Activated CD4-positive, alpha-beta T cell treated with anti-CD3 and anti-CD28 coated beads, Interleukin-2, amount 10 ng/mL, durations not matched to agents 24 days and 14 days (primary cell): ENCODE measurements at regions not wholly inside any gene's neighbourhood (a gene's known extent, or its start where the extent isn't known, plus 50 kb on each side); places are given as distances from the start of the nearest gene placed in this dataset.
"Not testable (repeated sequence)": the region's sequence is repeated elsewhere in the genome, so short reads cannot be mapped to it uniquely, and the experiment has no call there.

ENCODE experiments used
- DNase-seq: peaks from one replicate; pipeline ENCODE4 v3.0.0; 2022
- H3K27ac Mint-ChIP-seq: one replicate; pipeline ENCODE4 v1.8.0; 2022; ENCODE audit warnings: mild to moderate bottlenecking, mixed read lengths
- H3K27me3 Mint-ChIP-seq: one replicate; pipeline ENCODE4 v1.8.0; 2022; ENCODE audit warnings: mixed read lengths
- H3K36me3 Mint-ChIP-seq: one replicate; pipeline ENCODE4 v1.8.0; 2022; ENCODE audit warnings: low read depth, mild to moderate bottlenecking, mixed read lengths
- H3K4me1 Mint-ChIP-seq: one replicate; pipeline ENCODE4 v1.8.0; 2021; ENCODE audit warnings: mixed read lengths
- H3K4me3 Mint-ChIP-seq: one replicate; pipeline ENCODE4 v1.8.0; 2022; ENCODE audit warnings: mild to moderate bottlenecking, moderate library complexity, mixed read lengths
- H3K9me3 Mint-ChIP-seq: one replicate; pipeline ENCODE4 v1.8.0; 2021; ENCODE audit warnings: mixed read lengths
- intact Hi-C: fragments of 100-400 bp; cut with micrococcal nuclease; formaldehyde crosslinking; loops from one replicate; pipeline ENCODE4 v1.15.1; 2023

DNA sequence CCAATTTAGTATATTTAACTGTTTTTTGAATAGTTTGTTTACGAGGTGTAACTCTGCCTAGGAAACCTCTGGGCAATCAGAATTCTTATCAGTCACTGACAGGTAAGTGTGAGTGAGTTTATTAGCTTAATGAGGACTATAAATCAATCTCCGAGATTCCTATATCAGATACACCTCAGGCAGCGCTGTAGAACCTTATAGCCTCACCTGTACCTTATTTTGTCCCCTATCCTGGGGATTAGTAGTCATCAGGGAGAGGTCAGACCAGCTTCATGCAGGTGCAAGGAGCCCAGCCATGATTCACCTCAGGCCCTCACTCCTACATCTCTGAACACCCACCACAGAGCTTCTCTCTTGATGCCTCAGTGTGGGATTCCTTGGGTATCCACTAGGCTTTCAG lies 256.0 kb downstream of the KTN1 start:
- Mint-ChIP-seq H3K27me3 (peaks cover 12% of the 10 kb centered on the region), H3K9me3 (peaks cover 22% of the 10 kb centered on the region), H3K36me3 (no peaks in the 10 kb centered on the region), H3K27ac (no peak overlapping the region), H3K4me1 (no peaks in the 10 kb centered on the region), H3K4me3 (no peak overlapping the region)
- DNase-seq = no peak
- intact Hi-C loops = no loop called here

DNA sequence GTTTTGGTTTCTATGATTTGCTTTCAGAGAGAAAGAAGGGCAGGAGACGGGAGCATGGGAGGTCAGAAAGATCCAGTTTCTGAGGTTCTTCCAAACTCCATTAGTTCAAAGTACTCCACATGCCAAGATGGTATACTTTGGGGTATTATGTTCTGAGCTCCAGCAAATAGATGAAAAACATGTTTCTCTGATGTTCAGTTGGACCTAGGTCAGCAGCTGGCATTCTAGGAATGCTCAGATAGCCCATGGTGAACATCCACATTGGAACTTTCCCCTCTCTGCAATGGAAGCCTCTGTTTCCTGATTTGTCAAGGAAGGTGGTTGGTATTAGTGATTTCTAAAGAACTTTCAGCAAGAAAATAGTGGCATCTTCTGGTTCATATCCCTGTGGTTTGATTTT lies 257.5 kb downstream of the KTN1 start:
- H3K36me3 Mint-ChIP-seq = no peaks in the 10 kb centered on the region
- H3K4me1 Mint-ChIP-seq = no peaks in the 10 kb centered on the region
- H3K4me3 Mint-ChIP-seq = no peak overlapping the region
- H3K9me3 Mint-ChIP-seq = peaks cover 17% of the 10 kb centered on the region
- peaks cover 10% of the 10 kb centered on the region for H3K27me3 Mint-ChIP-seq
- H3K27ac Mint-ChIP-seq = no peak overlapping the region
- intact Hi-C loops = no loop called here
- DNase-seq = no peak

DNA sequence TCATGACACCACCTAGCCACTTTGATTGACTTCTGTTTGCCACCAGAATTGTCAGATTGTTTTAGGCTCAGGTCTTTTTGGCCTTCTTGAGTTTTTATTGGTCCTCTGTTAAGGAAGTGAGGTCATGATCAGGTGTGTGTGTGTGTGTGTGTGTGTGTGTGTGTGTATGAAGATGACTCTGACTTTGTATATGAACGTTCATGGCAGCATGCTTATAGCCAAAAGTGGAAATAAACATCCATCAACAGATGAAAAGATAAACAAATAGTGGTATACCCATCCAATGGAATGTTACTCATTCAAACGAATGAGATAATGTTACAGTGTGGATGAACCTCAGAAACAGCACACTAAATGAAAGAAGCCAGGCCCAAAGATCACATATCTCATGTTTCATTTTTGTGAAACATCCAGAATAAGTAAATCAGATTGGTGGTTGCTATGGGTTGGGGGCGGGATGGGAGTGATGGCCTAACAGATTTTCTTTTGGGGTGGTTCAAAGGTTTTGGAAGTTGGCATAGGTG lies 258.6 kb downstream of the KTN1 start:
- Mint-ChIP-seq H3K27ac (no peak overlapping the region), H3K36me3 (no peaks in the 10 kb centered on the region), H3K4me3 (no peak overlapping the region), H3K27me3 (peaks cover 6% of the 10 kb centered on the region), H3K9me3 (peaks cover 12% of the 10 kb centered on the region), H3K4me1 (no peaks in the 10 kb centered on the region)
- no peak for DNase-seq
- intact Hi-C loops = no loop called here

DNA sequence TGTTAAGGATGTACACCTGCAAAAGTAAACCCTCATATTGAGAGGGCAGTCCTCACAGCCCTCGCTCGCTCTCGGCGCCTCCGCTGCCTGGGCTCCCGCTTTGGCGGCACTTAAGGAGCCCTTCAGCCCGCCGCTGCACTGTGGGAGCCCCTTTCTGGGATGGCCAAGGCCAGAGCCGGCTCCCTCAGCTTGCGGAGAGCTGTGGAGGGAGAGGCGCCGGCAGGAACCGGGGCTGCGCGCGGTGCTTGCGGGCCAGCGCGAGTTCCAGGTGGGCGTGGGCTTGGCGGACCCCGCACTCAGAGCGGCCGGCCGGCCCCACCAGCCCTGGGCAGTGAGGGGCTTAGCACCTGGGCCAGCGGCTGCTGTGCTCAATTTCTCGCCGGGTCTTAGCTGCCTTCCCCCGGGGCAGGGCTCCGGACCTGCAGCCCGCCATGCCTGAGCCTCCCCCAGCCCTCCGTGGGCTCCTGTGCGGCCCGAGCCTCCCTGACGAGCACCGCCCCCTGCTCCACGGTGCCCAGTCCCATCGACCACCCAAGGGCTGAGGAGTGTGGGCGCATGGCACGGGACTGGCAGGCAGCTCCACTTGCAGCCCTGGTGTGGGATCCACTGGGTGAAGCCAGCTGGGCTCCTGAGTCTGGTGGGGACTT lies 259.4 kb downstream of the KTN1 start:
- H3K27me3 Mint-ChIP-seq, H3K4me3 Mint-ChIP-seq, H3K27ac Mint-ChIP-seq, intact Hi-C loops, H3K36me3 Mint-ChIP-seq, H3K4me1 Mint-ChIP-seq, DNase-seq: not testable (repeated sequence)
- H3K9me3 Mint-ChIP-seq = peaks cover 12% of the 10 kb centered on the region

DNA sequence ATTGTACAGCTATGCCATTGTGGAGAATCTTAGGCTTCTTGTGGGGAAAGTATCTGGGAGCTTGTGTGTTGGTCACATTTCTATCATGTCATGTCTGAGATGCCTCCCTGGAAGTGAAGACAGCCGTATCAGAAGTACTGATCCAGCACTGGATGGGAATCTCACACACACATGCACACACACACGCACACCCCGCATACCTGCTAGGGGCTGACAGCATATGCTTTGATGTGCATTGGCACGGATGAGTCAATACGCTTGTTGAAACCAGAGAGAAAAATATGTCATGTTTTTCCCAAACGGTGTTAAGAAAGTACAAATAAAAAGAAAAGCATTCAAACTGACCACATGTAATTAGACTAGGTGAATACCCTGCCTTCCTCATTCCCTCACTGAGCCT lies 260.8 kb downstream of the KTN1 start:
- Mint-ChIP-seq H3K27ac (no peak overlapping the region), H3K27me3 (peaks cover 3% of the 10 kb centered on the region), H3K4me3 (no peak overlapping the region), H3K9me3 (peaks cover 12% of the 10 kb centered on the region), H3K36me3 (no peaks in the 10 kb centered on the region), H3K4me1 (no peaks in the 10 kb centered on the region)
- intact Hi-C loops = no loop called here
- DNase-seq = no peak

DNA sequence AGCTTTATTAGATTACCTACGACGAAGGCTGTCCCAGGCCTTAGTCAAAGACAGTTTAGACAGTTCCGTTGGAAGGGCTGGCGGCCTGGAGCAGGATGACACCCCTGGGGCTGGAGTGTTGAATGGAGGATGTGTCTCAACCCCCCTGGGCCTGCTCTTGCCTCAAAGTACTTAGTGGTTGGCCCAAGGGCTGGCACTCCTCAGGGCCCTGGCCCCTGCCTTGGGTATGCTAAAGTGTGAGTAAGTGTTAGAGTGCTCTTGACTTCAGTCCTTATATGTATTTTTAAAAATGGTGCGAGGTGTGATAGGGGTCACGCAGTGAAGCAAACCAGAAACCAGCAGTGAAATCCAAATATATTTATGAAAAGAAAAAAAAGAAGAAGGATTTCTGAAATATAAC lies 261.6 kb downstream of the KTN1 start:
- DNase-seq = no peak
- Mint-ChIP-seq H3K27me3 (peaks cover 2% of the 10 kb centered on the region), H3K36me3 (no peaks in the 10 kb centered on the region), H3K9me3 (peaks cover 9% of the 10 kb centered on the region), H3K27ac (no peak overlapping the region), H3K4me3 (no peak overlapping the region), H3K4me1 (no peaks in the 10 kb centered on the region)
- intact Hi-C loops = no loop called here

DNA sequence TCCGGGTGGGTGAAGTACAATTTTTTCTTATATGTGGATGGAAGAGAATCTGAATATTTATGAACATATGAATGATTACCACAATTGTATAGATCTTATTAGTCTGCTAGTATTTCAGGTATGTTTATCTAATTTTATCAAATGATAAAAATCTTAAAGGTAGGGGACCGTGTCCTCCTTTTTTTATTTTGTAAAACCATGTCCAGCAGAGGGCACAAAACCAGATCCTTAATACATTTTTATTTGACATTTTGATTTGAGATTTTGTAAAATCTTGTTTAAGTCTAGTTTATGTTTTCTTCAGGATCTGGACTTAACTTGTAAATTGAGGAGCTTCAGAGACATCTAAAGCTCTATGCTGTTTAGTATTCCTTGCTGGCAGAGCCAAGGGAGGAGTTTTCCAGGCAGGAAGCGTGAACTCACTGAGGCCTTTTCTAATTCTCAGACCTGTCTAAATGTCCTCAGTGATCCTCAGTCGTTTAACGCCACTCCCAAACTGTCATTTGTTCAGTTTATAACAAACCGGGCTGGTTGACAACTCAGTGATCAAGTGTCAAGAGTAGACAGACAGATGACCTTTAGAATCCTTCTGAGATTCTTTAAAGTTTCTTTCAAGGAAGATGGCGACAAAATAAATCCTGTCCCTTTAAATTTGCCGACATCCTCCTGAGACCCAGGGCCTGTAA lies 263.9 kb downstream of the KTN1 start:
- Mint-ChIP-seq H3K27ac (no peak overlapping the region), H3K27me3 (no peaks in the 10 kb centered on the region), H3K36me3 (no peaks in the 10 kb centered on the region), H3K4me1 (no peaks in the 10 kb centered on the region), H3K9me3 (peaks cover 2% of the 10 kb centered on the region), H3K4me3 (no peak overlapping the region)
- no peak for DNase-seq
- intact Hi-C loops = no loop called here

DNA sequence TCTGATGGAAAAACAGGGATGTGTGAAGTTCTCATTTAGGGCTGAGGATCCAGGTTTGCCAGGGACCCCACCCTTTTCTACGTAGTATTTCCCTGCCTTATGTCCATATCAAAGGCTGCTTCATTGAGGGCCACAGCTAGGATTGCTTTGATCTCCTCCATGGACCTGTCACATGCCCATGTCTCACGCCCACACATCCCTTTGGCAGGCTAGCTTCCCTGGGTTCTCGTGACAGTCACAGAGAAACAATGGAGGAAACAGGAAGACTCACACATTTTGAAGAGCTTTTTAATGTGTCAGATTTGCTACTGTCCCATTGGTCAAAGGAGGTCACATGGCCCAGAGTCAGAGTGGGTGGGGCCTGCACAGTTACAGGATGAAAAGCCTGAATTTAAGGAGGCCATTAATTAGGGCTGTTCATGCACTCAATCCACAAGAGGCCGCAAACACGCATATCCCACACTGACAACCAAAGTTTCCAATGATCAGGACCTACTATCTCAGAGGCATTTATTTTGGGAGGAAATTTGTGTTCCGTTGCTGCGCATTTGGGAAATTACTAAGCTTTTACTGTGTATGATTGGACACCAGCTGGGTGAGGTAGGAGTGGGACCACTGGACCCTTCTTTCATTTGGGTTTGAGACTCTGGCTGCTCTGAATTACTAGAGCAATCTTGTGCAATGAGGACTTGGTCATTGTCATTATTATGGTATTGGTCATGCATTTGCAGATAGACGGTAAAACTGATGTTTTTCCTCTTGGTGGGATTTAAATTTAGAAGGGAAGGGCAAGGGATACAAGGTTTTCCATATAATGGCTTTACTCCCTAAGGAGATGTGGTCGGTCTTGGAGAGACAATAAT lies 266.2 kb downstream of the KTN1 start:
- intact Hi-C loops = no loop called here
- DNase-seq = no peak
- Mint-ChIP-seq H3K36me3 (no peaks in the 10 kb centered on the region), H3K9me3 (no peaks in the 10 kb centered on the region), H3K4me1 (no peaks in the 10 kb centered on the region), H3K4me3 (no peak overlapping the region), H3K27me3 (peaks cover 7% of the 10 kb centered on the region), H3K27ac (no peak overlapping the region)

DNA sequence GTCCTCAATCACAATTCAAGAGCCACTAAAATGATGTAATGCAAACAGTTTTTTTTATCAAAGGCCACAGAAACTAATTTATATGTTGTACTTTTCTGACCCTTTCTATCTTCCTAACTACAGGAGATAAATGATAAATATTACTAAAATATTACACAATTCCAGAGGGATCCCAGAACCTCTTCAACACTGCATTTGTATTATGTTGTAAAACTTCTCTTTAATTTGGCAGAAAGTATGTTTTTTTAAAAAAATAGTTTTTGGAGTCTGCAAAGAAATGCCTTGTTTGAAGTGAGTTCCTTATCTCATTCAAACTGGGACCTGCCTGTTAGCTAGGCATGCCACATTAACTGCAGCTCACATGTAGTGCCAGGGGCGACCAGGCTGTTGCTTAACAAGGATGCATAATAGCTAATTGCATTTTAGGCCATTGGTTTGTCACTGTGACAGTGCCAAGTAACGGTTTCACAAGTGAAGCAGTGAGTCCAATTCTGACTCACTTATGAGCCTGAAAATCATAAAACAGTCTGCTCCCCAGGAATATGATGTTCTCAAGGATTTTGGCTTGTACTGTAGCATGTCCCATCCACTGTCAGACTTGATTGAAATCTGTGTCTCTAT lies 266.9 kb downstream of the KTN1 start:
- Mint-ChIP-seq H3K27me3 (peaks cover 7% of the 10 kb centered on the region), H3K27ac (no peak overlapping the region), H3K4me1 (no peaks in the 10 kb centered on the region), H3K9me3 (no peaks in the 10 kb centered on the region), H3K4me3 (no peak overlapping the region), H3K36me3 (no peaks in the 10 kb centered on the region)
- DNase-seq = no peak
- intact Hi-C loops = no loop called here

DNA sequence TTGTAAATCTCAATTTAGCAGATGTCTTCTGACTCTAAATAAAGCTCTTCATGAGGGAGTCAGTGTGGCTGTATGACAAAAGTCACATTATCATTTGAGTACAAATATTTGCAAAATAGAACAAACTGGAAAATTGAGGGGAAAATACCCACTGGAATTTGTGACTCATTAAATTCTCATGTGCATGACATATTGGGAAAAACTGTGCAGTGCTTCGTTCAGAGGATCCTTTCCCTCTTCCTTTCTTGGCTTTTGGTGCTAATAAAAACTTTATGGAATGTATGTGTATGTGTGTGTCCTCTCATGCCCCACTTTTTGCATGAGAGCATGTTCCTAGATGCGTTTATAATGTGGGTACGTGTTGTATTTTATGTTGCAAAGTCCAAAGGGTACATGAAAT lies 267.8 kb downstream of the KTN1 start:
- Mint-ChIP-seq H3K36me3 (no peaks in the 10 kb centered on the region), H3K4me1 (no peaks in the 10 kb centered on the region), H3K27me3 (peaks cover 7% of the 10 kb centered on the region), H3K4me3 (no peak overlapping the region), H3K27ac (no peak overlapping the region), H3K9me3 (no peaks in the 10 kb centered on the region)
- intact Hi-C loops = no loop called here
- DNase-seq = no peak

DNA sequence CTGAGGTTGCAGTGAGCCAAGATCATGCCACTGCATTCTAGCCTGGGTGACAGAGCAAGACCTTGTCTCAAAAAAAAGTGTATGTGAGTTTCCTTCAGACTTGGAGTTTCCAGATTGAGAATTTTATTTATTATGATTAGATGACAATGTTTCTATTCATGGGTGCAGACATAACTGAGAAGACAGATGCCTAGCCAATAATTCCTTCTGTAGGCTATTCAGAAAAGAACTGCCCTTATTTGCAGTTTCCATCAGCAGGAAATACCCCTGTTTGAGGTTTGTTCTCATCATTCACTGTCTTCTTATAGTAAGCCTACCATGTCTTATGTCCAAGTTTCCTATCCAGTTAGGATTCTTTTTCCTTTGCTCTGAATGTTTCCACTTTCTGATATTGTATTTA lies 269.0 kb downstream of the KTN1 start:
- no peak overlapping the region for H3K27ac Mint-ChIP-seq
- no peaks in the 10 kb centered on the region for H3K36me3 Mint-ChIP-seq
- H3K4me1 Mint-ChIP-seq = no peaks in the 10 kb centered on the region
- peaks cover 7% of the 10 kb centered on the region for H3K27me3 Mint-ChIP-seq
- intact Hi-C loops = no loop called here
- no peak for DNase-seq
- no peak overlapping the region for H3K4me3 Mint-ChIP-seq
- no peaks in the 10 kb centered on the region for H3K9me3 Mint-ChIP-seq

DNA sequence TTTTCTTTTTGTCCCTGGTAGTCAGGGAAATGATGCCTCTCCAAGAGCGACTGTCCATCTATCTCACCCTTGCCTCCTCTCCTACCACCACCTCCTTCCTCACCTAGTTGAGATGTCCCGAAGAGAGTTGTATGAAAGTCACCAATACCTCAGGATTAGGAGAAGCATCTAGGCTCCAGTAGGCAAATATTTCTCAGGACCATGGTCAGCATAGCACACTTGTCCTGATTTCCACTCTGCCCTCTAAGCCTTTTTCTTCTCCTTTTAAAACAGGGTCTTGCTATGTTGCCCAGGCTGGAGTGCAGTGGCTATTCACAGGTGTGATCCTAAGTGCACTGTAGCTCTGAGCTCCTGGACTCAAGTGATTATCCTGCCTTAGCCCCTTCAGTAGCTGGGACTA lies 268.4 kb upstream of the PELI2 start:
- Mint-ChIP-seq H3K4me1 (no peaks in the 10 kb centered on the region), H3K27me3 (peaks cover 7% of the 10 kb centered on the region), H3K36me3 (no peaks in the 10 kb centered on the region), H3K27ac (no peak overlapping the region), H3K4me3 (no peak overlapping the region), H3K9me3 (no peaks in the 10 kb centered on the region)
- no peak for DNase-seq
- intact Hi-C loops = no loop called here

DNA sequence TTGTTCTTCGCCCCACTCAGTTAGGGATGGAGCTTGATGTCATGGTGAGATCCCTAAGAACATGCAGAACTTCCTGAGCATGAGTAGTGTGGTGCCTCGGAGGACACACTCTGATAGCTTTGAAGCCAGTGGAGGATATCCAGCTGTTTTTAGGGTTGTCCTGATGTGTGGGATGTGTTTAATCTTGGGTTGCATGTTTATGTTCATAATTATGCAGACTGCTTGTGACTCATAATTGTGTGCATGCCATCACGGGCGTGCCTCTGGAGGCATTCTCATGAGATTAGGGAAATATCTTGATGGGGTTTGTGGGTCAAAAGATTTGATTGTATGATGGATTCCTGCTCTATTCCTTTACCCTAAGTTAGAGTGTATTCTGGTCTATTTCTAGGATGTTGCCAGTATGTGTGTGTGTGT lies 267.4 kb upstream of the PELI2 start:
- intact Hi-C loops = no loop called here
- Mint-ChIP-seq H3K27ac (no peak overlapping the region), H3K4me1 (no peaks in the 10 kb centered on the region), H3K4me3 (no peak overlapping the region), H3K36me3 (no peaks in the 10 kb centered on the region), H3K27me3 (peaks cover 7% of the 10 kb centered on the region), H3K9me3 (no peaks in the 10 kb centered on the region)
- DNase-seq = no peak

DNA sequence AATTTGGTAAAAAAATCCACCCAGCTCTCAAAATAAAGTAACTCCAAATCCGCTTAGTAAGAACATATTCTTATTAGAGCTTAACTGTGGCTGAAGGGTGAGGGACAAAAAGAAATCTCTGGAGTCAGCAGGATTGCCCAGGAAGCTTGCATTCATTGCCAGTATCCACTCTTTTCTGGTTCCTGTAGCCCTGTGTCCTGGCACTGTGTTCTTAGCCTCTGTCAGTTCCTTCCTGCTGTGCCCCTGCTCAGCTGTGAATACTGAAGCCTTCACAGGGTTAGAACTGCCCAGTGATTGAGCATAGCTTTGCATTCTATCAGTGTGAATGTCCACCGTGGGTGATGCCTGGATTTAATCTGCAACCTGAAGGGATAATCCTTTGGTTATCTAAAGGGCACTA lies 266.9 kb upstream of the PELI2 start:
- intact Hi-C loops = no loop called here
- Mint-ChIP-seq H3K9me3 (no peaks in the 10 kb centered on the region), H3K36me3 (no peaks in the 10 kb centered on the region), H3K4me1 (no peaks in the 10 kb centered on the region), H3K4me3 (no peak overlapping the region), H3K27me3 (peaks cover 7% of the 10 kb centered on the region), H3K27ac (no peak overlapping the region)
- no peak for DNase-seq
